Activated CD4-positive, CD25-positive, alpha-beta regulatory T cell treated with anti-CD3 and anti-CD28 coated beads, Interleukin-2, amount 50 U/mL, for 72 hours (primary cell): ENCODE measurements at regions not wholly inside any gene's neighbourhood (a gene's known extent, or its start where the extent isn't known, plus 50 kb on each side); places are given as distances from the start of the nearest gene placed in this dataset.
A peak's percentile ranks its signal among the peaks of the same experiment; 100 is the strongest.
"Not testable (repeated sequence)": the region's sequence is repeated elsewhere in the genome, so short reads cannot be mapped to it uniquely, and the experiment has no call there.

Experiments
- DNase-seq: peaks from one replicate; pipeline ENCODE4 v3.0.0; 2021

GRCh38 chr4:1558205-1558604, 125.9 kb downstream of the FAM53A start:
- no peak for DNase-seq

DNA sequence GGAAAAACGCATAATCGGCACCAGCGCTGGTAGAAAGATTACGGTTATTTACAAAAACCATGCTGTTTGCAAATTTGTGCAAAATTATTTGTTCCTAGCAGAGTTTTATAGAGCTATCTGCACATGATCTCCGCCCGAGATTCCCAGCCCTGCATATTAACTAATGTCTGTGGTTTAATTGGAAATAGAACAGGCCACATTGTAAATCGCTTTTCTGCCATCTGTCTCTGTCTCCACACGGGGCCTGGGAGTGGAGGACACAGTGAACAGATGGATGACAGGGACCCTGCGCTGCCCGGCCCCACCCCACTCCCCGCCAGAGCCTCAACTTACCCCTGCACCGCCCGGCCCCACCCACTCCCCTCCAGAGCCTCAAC, 126.9 kb downstream of the FAM53A start:
- DNase-seq: no peak

DNA sequence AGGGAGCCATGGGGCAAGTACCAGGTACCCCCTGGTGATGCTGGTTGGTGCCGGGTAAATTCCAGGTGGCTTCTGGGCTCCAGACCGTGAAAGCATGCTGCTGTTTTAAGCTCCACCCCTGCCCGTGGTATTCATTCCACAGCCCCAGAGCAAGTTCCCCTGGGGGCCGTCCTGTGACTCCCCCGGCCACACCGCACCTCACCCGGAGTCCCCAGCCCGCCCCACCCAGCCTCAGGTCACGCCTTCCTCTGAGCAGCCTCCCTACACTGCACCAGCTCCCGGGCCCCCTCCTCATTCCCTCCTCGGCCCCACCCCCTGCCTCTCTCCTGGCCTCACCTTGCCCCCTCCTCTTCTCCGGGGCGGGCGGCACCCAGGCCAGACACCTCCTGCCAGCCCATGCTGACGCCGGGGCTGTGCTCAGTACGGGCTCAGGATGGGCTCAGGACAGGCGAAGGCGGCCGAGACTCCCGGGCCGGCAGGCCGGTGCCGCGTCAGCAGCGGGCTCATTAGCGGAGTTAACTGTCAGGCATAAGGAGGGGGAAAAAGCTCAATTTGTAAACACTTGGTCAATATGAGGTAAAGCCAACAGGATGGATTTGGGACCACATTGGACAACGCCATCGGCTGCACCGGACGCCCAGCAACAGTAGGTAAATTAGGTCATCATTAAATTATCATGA, 127.4 kb downstream of the FAM53A start:
- DNase-seq: no peak

GRCh38 chr4:1554876-1555265, 129.2 kb downstream of the FAM53A start:
- no peak for DNase-seq

- DNase-seq: no peak
Measured at GRCh38 chr4:1554246-1554875, 129.8 kb downstream of the FAM53A start.

- no peak for DNase-seq
Measured at GRCh38 chr4:1553365-1553764, 130.7 kb downstream of the FAM53A start.

GRCh38 chr4:1552451-1552850, 131.7 kb downstream of the FAM53A start:
- DNase-seq: no peak

DNA sequence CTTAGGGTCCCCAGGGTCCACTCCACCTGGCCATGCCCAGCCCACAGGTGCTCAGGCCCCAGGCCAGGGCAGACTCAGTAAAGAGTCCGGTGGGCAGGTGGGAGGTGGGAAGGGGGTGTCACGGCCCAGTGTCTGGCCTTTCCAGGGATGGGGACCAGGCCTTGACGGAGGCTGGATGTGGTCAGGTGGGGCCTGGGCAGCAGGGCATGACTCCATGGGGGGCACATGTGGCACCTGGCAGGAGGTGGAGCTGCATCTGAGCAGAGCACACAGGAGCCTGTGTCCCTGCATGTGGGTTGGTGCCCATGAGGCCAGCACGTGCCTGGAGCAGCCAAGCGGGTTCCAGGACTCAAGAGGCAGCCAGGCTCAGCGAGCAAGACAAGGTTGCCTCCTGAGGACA, 132.9 kb downstream of the FAM53A start:
- DNase-seq: no peak

GRCh38 chr4:1550122-1551070, 133.7 kb downstream of the FAM53A start:
- no peak for DNase-seq

DNA sequence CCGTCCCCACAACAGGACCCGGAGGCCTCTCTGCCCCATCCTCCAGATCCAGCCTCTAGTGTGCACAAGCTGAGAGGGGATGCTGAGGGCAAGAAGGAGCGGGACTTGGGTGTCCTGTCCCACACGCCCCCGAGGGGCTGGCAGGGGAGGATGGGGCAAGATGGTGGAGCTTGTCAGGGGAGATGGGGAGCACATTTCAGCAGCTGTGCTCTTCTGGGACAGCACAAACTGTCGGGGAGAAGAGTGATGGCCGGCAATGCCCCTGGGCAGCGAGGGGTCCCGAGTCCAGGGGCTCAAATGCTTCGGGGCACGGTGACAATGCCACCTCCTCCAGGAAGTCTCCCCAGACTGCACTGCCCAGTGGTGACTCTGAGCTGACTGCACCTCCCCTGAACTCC, 134.5 kb downstream of the FAM53A start:
- DNase-seq: no peak

GRCh38 chr4:1548827-1549637, 135.1 kb downstream of the FAM53A start:
- peak; percentile 71 for DNase-seq

DNA sequence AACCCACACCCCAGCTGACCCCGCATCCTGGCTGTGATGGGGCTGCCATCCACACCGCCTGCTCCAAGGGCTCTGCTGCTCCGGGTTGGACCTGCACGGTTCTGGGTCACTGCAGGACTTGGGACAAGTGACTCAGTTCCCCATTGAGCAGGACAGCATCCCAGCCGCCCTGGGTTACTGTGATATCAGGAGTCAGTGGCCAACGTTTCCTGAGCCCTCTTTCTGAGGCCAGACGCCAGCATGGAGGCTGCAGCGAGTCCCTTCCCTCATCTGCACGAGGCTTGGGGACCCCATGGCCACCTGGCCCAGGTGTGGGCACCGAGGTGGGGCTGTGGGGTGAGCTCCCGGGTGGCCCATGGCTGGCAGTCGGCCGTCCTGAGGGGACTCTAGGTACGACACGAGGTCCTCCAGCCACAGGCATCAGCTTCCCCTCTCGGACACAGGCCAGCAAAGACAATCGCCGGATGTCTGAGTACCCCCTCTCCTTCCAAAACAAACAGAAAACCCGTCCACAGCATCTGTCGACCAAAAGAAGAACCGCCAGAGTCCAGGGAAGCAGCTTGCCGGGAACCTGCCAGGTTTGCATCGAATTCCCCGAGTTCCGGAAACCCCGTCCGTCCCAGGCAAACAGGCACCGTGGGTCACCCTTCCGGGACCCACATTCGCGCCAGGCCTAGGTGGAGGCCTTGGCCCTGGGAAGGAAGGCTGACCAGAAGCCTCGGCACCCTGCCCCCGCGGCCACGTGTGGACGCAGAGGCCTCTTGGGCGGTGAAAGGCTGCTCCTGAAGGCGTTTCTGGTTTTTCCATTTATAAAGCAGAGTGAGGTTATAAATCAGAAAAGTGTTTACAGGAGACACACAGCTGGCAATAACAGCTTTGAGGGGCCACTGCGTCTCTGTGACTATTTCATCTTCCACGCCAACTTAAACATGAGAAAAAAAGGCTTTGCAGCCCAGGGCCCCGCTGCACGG, 136.0 kb downstream of the FAM53A start:
- no peak for DNase-seq

- no peak for DNase-seq
Measured at GRCh38 chr4:1547131-1547855, 136.8 kb downstream of the FAM53A start.

GRCh38 chr4:1544861-1545281, 138.6 kb upstream of the NKX1-1 start:
- no peak for DNase-seq

DNA sequence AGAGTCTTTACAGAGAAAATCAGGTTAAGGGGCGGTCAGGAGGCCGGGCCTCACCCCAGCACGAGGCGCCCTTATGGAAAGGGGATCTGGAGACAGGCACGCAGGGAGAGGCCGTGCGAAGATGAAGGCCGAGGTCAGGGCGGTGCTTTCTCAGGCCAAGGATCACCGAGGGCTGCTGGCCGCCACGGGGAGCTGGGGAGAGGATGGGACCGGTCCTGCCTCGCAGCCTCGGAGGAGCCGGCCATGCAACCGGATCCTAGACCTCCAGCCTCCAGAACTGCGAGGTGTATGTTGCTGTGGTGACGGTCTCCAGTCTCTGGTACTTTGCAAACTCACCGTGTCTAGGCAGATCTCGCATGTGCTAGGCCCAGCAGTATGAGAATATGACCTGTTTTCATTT, 138.2 kb upstream of the NKX1-1 start:
- not testable (repeated sequence) for DNase-seq

DNA sequence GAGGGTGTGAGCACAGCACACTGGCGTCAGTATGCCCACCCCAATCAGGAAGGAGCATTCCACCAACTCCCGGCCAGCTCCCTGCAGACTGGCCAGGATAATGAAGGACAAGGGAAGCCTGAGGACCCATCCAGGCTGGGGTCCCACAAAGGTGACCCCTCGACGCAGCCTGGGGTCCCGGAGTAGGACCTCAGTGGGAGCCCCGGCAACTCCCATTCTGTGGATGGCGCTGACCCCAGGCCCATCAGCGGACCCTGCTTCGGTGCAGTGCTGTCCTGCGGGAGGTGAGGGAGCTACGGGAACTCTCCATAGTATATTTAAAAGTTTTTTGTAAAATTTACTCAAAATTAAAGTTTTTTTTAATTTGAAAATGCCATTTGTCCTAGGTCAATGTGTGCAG, 137.7 kb upstream of the NKX1-1 start:
- DNase-seq: no peak

- DNase-seq: no peak
Measured at GRCh38 chr4:1543561-1543960, 137.3 kb upstream of the NKX1-1 start.

DNA sequence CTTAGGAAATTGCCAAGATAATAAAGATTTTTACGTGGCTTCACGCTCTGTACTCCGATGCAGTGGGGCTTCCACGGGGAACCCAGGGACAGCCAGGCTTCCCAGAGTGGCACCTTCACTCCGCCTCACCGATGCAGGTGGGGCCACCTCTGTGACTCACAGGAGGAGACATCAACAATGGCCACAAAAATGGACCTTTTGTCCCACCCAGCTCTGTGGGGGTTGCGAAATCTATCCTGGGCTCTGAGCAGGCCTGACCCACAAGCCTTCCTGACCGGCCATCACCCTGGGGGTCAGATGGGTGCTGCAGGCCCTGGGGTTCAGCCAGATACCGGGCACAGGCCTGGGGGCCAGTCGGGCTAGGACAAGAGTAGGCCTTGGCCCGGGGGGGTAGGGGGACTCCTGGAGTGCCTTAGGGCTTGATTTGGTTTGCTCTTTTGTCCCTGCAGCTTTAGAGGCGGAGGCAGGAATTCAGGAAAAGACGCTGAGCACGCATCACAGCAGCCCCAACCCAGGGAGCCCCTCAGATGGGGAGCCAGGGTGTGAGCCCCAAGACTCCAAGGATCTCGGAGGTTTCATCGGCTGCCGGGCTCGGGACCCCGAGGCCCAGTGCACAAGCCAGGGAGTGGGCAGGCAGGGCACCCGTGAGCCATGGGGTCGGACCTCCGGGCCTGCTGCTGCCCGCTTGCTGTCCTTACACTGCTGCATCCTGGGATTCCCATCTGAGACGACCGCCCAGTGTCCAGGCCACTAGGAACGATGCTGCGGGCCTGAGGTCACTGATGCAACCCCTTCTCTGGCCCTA, 136.5 kb upstream of the NKX1-1 start:
- no peak for DNase-seq

DNA sequence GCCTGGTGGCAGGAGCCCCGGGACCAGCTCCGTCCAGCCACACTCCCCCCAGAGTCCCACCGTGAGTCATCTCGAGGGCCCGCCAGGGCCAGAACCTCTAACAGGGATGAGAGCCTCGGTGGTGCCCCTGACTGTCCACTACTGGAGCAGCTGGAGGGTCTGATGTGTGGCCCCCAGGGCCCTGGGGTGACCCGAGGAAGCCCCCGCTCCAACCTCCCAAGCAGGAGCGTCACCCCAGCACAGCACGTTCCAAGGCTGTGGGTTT, 135.9 kb upstream of the NKX1-1 start:
- no peak for DNase-seq

GRCh38 chr4:1541449-1542225, 135.4 kb upstream of the NKX1-1 start:
- no peak for DNase-seq
